Trophoblast cell (in vitro differentiated cells and primary cell): ENCODE measurements at regions not wholly inside any gene's neighbourhood (a gene's known extent, or its start where the extent isn't known, plus 50 kb on each side); places are given as distances from the start of the nearest gene placed in this dataset.

Experiments used
- DNase-seq, 2 donors: peaks; one replicate each; pipeline ENCODE4 v3.0.0-alpha.2; 2016
- H2AFZ ChIP-seq: 2 replicates; pipeline ENCODE4 v1.6.1; 2013; ENCODE audit warnings: low read length, moderate library complexity, mild to moderate bottlenecking; ENCODE audit not compliant: insufficient read depth, poor library complexity
- H2AK5ac ChIP-seq: 2 replicates; pipeline ENCODE4 v1.6.1; 2013; ENCODE audit warnings: mild to moderate bottlenecking, low read length
- H2BK120ac ChIP-seq: 2 replicates; pipeline ENCODE4 v1.6.1; 2013; ENCODE audit warnings: low read length, mild to moderate bottlenecking, moderate library complexity; ENCODE audit not compliant: insufficient read depth, poor library complexity
- H2BK12ac ChIP-seq: 2 replicates; pipeline ENCODE4 v1.6.1; 2013; ENCODE audit warnings: mild to moderate bottlenecking, low read length, moderate library complexity
- H2BK5ac ChIP-seq: 2 replicates; pipeline ENCODE4 v1.6.1; 2013; ENCODE audit warnings: low read length, low read depth, moderate library complexity, mild to moderate bottlenecking; ENCODE audit not compliant: poor library complexity
- H3K14ac ChIP-seq: 2 replicates; pipeline ENCODE4 v1.6.1; 2013; ENCODE audit warnings: mild to moderate bottlenecking, low read length
- H3K18ac ChIP-seq: 2 replicates; pipeline ENCODE4 v1.6.1; 2013; ENCODE audit warnings: mild to moderate bottlenecking, low read length
- H3K23ac ChIP-seq: 2 replicates; pipeline ENCODE4 v1.6.1; 2013; ENCODE audit warnings: low read length
- H3K27ac ChIP-seq: 2 replicates; pipeline ENCODE4 v1.5.1; 2013; ENCODE audit warnings: low read depth, mild to moderate bottlenecking, inconsistent platforms, low read length, moderate library complexity
- H3K27me3 ChIP-seq: 2 replicates; pipeline ENCODE4 v1.6.1; 2013; ENCODE audit warnings: inconsistent platforms, mild to moderate bottlenecking, low read length, moderate library complexity; ENCODE audit not compliant: insufficient read depth
- H3K36me3 ChIP-seq, 2 experiments: 1 replicate in 1 of 2; 2 replicates in 1 of 2; pipeline ENCODE4 v1.6.1; 2013; ENCODE audit warnings: low read length in 2 of 2, mild to moderate bottlenecking in 2 of 2, moderate library complexity in 1 of 2; ENCODE audit not compliant: insufficient read depth in 2 of 2, control insufficient read depth in 1 of 2
- H3K4ac ChIP-seq: 2 replicates; pipeline ENCODE4 v1.6.1; 2013; ENCODE audit warnings: low read depth, mild to moderate bottlenecking, low read length, moderate library complexity
- H3K4me1 ChIP-seq, 2 experiments: 1 replicate in 1 of 2; 2 replicates in 1 of 2; pipeline ENCODE4 v1.6.1; 2013; ENCODE audit warnings: low read length in 2 of 2, mild to moderate bottlenecking in 2 of 2, moderate library complexity in 1 of 2; ENCODE audit not compliant: insufficient read depth in 2 of 2, control insufficient read depth in 1 of 2
- H3K4me2 ChIP-seq: 2 replicates; pipeline ENCODE4 v1.6.1; 2013; ENCODE audit warnings: inconsistent platforms, mild to moderate bottlenecking, low read length, moderate library complexity
- H3K4me3 ChIP-seq: 2 replicates; pipeline ENCODE4 v1.5.1; 2013; ENCODE audit warnings: mild to moderate bottlenecking, low read depth, low read length, inconsistent platforms
- H3K79me1 ChIP-seq: one replicate; pipeline ENCODE4 v1.6.1; 2013; ENCODE audit warnings: low read length
- H3K79me2 ChIP-seq: 2 replicates; pipeline ENCODE4 v1.6.1; 2013; ENCODE audit warnings: low read length, mild to moderate bottlenecking; ENCODE audit not compliant: control insufficient read depth, insufficient read depth, poor library complexity
- H3K9ac ChIP-seq: 2 replicates; pipeline ENCODE4 v1.6.1; 2013; ENCODE audit warnings: mild to moderate bottlenecking, low read length
- H3K9me3 ChIP-seq: 2 replicates; pipeline ENCODE4 v1.6.1; 2013; ENCODE audit warnings: low read depth, mild to moderate bottlenecking, control low read depth, inconsistent platforms, low read length; ENCODE audit not compliant: insufficient read depth
- H4K12ac ChIP-seq: 2 replicates; pipeline ENCODE4 v1.6.1; 2013; ENCODE audit warnings: low read depth, mild to moderate bottlenecking, low read length, moderate library complexity
- H4K8ac ChIP-seq: 2 replicates; pipeline ENCODE4 v1.6.1; 2013; ENCODE audit warnings: low read depth, mild to moderate bottlenecking, low read length, moderate library complexity
- H4K91ac ChIP-seq: one replicate; pipeline ENCODE4 v1.6.1; 2013; ENCODE audit warnings: low read depth, mild to moderate bottlenecking, low read length, moderate library complexity
- WGBS: extraction: QIAGEN DNeasy Blood & Tissue Kit; methylation state at CpG from one replicate; pipeline ENCODE4 v1.1.7; 2013; ENCODE audit warnings: missing lambda C conversion rate; ENCODE audit not compliant: insufficient read length, insufficient coverage; ENCODE audit errors: extremely low coverage; 5-methylcytosine and 5-hydroxymethylcytosine counted together

GRCh38 chr15:70533931-70534742 is 229.2 kb downstream of the UACA start:
- no peak overlapping the region for H4K8ac ChIP-seq
- H3K79me1 ChIP-seq = no peaks in the 10 kb centered on the region
- H3K27me3 ChIP-seq = peaks cover 3% of the 10 kb centered on the region
- H3K79me2 ChIP-seq = no peaks in the 10 kb centered on the region
- H3K14ac ChIP-seq = no peak overlapping the region
- H3K36me3 ChIP-seq = no peaks in the 10 kb centered on the region
- no peak overlapping the region for H4K91ac ChIP-seq
- H3K18ac ChIP-seq = no peak overlapping the region
- no peak overlapping the region for H2BK5ac ChIP-seq
- no peak overlapping the region for H3K4me3 ChIP-seq
- no peak overlapping the region for H4K12ac ChIP-seq
- H2AK5ac ChIP-seq = no peak overlapping the region
- WGBS = no CpG with 5 or more reads among the region's 4 CpGs
- no peak overlapping the region for H3K4ac ChIP-seq
- no peak overlapping the region for H3K27ac ChIP-seq
- H2AFZ ChIP-seq = no peak overlapping the region
- peaks cover 5% of the 10 kb centered on the region for H3K9me3 ChIP-seq
- H2BK12ac ChIP-seq = no peak overlapping the region
- no peak for DNase-seq
- H3K4me2 ChIP-seq = no peak overlapping the region
- H3K23ac ChIP-seq = no peak overlapping the region
- H3K9ac ChIP-seq = no peak overlapping the region
- no peak overlapping the region for H2BK120ac ChIP-seq
- H3K4me1 ChIP-seq = peaks cover 0 to 4% of the 10 kb centered on the region in 2 experiments

DNA sequence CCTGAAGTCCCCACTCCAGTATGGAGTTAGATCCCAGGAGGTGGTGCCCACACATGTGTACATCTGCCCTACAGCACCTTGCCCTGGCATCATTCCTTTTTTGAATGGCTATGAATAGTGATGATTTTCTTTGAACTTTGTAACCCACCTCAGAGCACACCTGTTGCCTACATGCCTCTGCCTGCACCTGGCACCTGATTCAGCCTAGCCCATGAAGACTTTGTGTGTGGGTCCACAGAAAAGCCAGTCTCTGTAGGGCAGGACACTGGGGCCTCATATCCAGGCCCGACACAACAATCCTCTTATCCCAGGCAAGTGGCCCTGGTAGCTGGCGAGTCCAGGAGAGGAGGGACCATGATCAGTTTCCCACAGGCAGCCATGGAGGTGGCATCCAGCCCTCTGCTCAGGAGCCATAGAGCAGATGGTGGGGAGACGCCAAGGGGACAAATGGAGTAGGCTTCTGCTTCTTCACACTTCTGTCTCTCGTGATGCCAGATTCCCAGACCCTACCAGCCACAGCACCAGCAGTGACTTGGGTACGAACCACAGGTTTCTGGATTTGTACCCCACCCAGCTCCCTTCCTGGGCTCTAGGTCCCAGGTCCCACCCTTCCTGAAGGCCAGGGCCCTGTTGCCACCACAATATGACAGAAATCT is 230.7 kb downstream of the UACA start:
- Histone ChIP-seq H3K14ac (no peak overlapping the region), H4K12ac (no peak overlapping the region), H3K4me3 (no peak overlapping the region), H3K9ac (no peak overlapping the region), H3K36me3 (no peaks in the 10 kb centered on the region), H2BK12ac (no peak overlapping the region), H3K23ac (no peak overlapping the region), H3K27ac (no peak overlapping the region), H3K27me3 (peaks cover 3% of the 10 kb centered on the region), H3K9me3 (peaks cover 5% of the 10 kb centered on the region), H2BK120ac (no peak overlapping the region), H3K4me1 (no peaks in the 10 kb centered on the region), H4K91ac (no peak overlapping the region), H3K4ac (no peak overlapping the region), H2AK5ac (no peak overlapping the region), H3K4me2 (no peak overlapping the region), H3K79me2 (no peaks in the 10 kb centered on the region), H4K8ac (no peak overlapping the region), H2AFZ (no peak overlapping the region), H2BK5ac (no peak overlapping the region), H3K18ac (no peak overlapping the region), H3K79me1 (no peaks in the 10 kb centered on the region)
- WGBS = no CpG with 5 or more reads among the region's 5 CpGs
- no peak for DNase-seq

GRCh38 chr15:70531576-70531975 is 231.8 kb downstream of the UACA start:
- H3K14ac ChIP-seq = no peak overlapping the region
- no CpG with 5 or more reads among the region's 2 CpGs for WGBS
- H3K27me3 ChIP-seq = peaks cover 3% of the 10 kb centered on the region
- H2BK120ac ChIP-seq = no peak overlapping the region
- H2AFZ ChIP-seq = no peak overlapping the region
- H3K18ac ChIP-seq = no peak overlapping the region
- H4K8ac ChIP-seq = no peak overlapping the region
- no peak overlapping the region for H3K4me2 ChIP-seq
- H3K79me2 ChIP-seq = no peaks in the 10 kb centered on the region
- H3K4me1 ChIP-seq = no peaks in the 10 kb centered on the region
- no peak overlapping the region for H4K12ac ChIP-seq
- H2BK5ac ChIP-seq = no peak overlapping the region
- DNase-seq = no peak
- H3K27ac ChIP-seq = no peak overlapping the region
- no peak overlapping the region for H3K4me3 ChIP-seq
- peaks cover 5% of the 10 kb centered on the region for H3K9me3 ChIP-seq
- no peaks in the 10 kb centered on the region for H3K36me3 ChIP-seq
- no peaks in the 10 kb centered on the region for H3K79me1 ChIP-seq
- no peak overlapping the region for H3K23ac ChIP-seq
- H3K9ac ChIP-seq = no peak overlapping the region
- no peak overlapping the region for H2AK5ac ChIP-seq
- no peak overlapping the region for H2BK12ac ChIP-seq
- H3K4ac ChIP-seq = no peak overlapping the region
- H4K91ac ChIP-seq = no peak overlapping the region

- H3K4me1 ChIP-seq = no peaks in the 10 kb centered on the region
- H2AFZ ChIP-seq = no peak overlapping the region
- H3K4me2 ChIP-seq = no peak overlapping the region
- no peak overlapping the region for H4K8ac ChIP-seq
- H3K79me2 ChIP-seq = no peaks in the 10 kb centered on the region
- no peak overlapping the region for H4K91ac ChIP-seq
- H3K18ac ChIP-seq = no peak overlapping the region
- no peak overlapping the region for H3K14ac ChIP-seq
- H2BK120ac ChIP-seq = no peak overlapping the region
- H3K9me3 ChIP-seq = peaks cover 5% of the 10 kb centered on the region
- no peak overlapping the region for H4K12ac ChIP-seq
- H3K36me3 ChIP-seq = no peaks in the 10 kb centered on the region
- H3K9ac ChIP-seq = no peak overlapping the region
- H3K4me3 ChIP-seq = no peak overlapping the region
- no peaks in the 10 kb centered on the region for H3K79me1 ChIP-seq
- H3K27me3 ChIP-seq = peaks cover 3% of the 10 kb centered on the region
- H3K27ac ChIP-seq = no peak overlapping the region
- H3K23ac ChIP-seq = no peak overlapping the region
- H2BK5ac ChIP-seq = no peak overlapping the region
- no CpG with 5 or more reads among the region's 8 CpGs for WGBS
- no peak for DNase-seq
- H2BK12ac ChIP-seq = no peak overlapping the region
- H3K4ac ChIP-seq = no peak overlapping the region
- H2AK5ac ChIP-seq = no peak overlapping the region
These were observed 232.5 kb downstream of the UACA start for GRCh38 chr15:70530906-70531305.
